Activated T-helper 1 cell treated with anti-CD3 and anti-CD28 coated beads, Interleukin-12 subunit alpha, Interleukin-12 subunit beta, Interleukin-2, Interleukin-4 antibody, amounts not matched to agents 30 ng/mL and 10 ng/mL and 1 ng/mL, durations not matched to agents 14 hours and 24 hours and 36 hours (primary cell): ENCODE measurements at regions not wholly inside any gene's neighbourhood (a gene's known extent, or its start where the extent isn't known, plus 50 kb on each side); places are given as distances from the start of the nearest gene placed in this dataset.

Source experiments
- DNase-seq: peaks from one replicate; pipeline ENCODE4 v3.0.0; 2021; ENCODE audit warnings: low spot score
- H3K27ac Mint-ChIP-seq: one replicate; pipeline ENCODE4 v1.8.0; 2021; ENCODE audit warnings: mild to moderate bottlenecking, mixed read lengths
- H3K27me3 Mint-ChIP-seq: one replicate; pipeline ENCODE4 v1.8.0; 2022; ENCODE audit warnings: mild to moderate bottlenecking, moderate library complexity, mixed read lengths; ENCODE audit not compliant: insufficient read depth
- H3K36me3 Mint-ChIP-seq: one replicate; pipeline ENCODE4 v1.8.0; 2021; ENCODE audit warnings: low read depth, mixed read lengths
- H3K4me1 Mint-ChIP-seq: one replicate; pipeline ENCODE4 v1.8.0; 2021; ENCODE audit warnings: low read depth, mixed read lengths
- H3K4me3 Mint-ChIP-seq: one replicate; pipeline ENCODE4 v1.8.0; 2021; ENCODE audit warnings: mild to moderate bottlenecking, moderate library complexity, mixed read lengths
- H3K9me3 Mint-ChIP-seq: one replicate; pipeline ENCODE4 v1.8.0; 2021; ENCODE audit warnings: mixed read lengths
- intact Hi-C: fragments of 100-400 bp; cut with micrococcal nuclease; formaldehyde crosslinking; loops from one replicate; pipeline ENCODE4 v1.15.1; 2024

DNA sequence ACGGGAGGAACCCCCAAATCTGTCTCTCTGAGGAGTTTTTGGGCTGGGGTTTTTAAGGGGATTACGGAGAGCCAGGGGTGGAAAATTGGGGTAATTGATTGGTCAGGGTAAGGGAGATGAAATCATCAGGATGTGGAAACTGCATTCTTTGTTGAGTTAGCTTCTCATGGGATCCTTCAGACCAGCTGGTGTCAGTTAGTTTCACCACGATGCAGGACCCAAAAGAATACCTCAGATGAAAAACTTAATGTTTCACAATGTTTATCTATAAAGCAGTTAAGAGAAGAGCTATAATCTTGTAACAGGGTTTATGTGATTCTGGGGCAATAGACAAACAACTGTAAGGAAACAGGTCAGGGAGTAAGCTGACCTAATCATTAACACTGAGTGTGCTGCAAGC lies 230.8 kb downstream of the POU4F1 start:
- Mint-ChIP-seq H3K36me3 (no peaks in the 10 kb centered on the region), H3K4me1 (no peaks in the 10 kb centered on the region), H3K4me3 (no peak overlapping the region), H3K9me3 (no peaks in the 10 kb centered on the region), H3K27ac (no peak overlapping the region), H3K27me3 (no peaks in the 10 kb centered on the region)
- intact Hi-C loops, result no loop called here
- no peak for DNase-seq

DNA sequence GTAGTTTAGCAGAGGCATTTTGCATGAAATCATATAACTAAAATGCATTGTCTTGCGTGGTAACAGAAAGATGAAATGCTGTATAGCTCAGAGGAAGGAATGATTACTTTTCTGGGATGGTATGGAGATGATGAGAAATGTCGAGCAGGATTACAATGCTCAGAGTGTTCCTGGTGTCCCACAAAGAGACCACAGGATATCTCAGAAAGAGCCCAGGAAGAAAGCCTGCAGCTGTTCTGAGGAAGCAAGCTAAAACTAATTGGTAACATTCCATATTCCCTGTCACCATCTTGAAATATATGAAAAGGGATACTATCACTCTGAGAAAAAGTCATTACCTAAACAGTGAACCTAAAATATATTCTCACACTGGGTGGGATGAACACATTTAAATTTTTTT lies 233.1 kb downstream of the POU4F1 start:
- Mint-ChIP-seq H3K9me3 (no peaks in the 10 kb centered on the region), H3K36me3 (no peaks in the 10 kb centered on the region), H3K27me3 (no peaks in the 10 kb centered on the region), H3K4me3 (no peak overlapping the region), H3K4me1 (no peaks in the 10 kb centered on the region), H3K27ac (no peak overlapping the region)
- no peak for DNase-seq
- intact Hi-C loops, result no loop called here

DNA sequence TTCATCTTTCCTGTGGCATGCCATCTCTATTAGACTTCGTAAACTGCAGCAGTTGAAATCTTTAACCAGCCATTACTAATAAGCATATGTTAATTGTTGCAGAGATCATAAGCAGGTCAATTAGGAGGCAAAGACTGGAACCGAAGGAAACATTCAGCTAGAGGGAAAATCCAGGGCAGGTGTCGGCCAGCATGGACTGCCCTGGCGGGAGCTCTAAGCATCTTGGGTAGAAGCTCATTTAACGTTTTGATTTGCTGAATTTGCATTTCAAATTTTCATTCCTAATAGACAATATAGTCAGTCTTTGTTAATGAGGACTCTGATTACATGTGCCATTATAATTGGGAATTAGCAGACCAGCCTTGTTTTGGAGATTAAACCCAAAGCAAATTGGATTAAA lies 238.6 kb downstream of the POU4F1 start:
- no peak for DNase-seq
- H3K9me3 Mint-ChIP-seq, result no peaks in the 10 kb centered on the region
- no peaks in the 10 kb centered on the region for H3K36me3 Mint-ChIP-seq
- H3K27ac Mint-ChIP-seq, result no peak overlapping the region
- intact Hi-C loops, result no loop called here
- no peaks in the 10 kb centered on the region for H3K4me1 Mint-ChIP-seq
- H3K27me3 Mint-ChIP-seq, result no peaks in the 10 kb centered on the region
- H3K4me3 Mint-ChIP-seq, result no peak overlapping the region

DNA sequence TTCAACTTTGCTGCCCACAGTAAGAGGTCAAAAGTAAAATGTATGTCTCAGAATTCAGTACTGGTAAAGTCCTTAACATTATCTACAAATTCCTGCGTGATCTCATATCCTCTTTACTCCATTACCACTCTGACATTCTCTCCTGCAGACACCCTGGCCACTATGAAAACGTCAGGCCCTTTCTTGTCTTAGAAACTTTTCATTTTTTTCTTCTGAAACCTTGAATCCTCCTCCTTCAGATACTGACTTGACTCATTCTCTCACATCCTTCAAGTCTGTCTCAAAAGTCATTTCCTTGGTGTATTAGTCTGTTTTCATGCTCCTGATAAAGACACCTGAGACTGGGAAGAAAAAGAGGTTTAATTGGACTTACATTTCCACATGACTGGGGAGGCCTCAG lies 262.3 kb downstream of the POU4F1 start:
- DNase-seq, result no peak
- Mint-ChIP-seq H3K4me1 (no peaks in the 10 kb centered on the region), H3K27ac (no peak overlapping the region), H3K4me3 (no peak overlapping the region), H3K36me3 (no peaks in the 10 kb centered on the region), H3K9me3 (no peaks in the 10 kb centered on the region), H3K27me3 (no peaks in the 10 kb centered on the region)
- intact Hi-C loops, result no loop called here

DNA sequence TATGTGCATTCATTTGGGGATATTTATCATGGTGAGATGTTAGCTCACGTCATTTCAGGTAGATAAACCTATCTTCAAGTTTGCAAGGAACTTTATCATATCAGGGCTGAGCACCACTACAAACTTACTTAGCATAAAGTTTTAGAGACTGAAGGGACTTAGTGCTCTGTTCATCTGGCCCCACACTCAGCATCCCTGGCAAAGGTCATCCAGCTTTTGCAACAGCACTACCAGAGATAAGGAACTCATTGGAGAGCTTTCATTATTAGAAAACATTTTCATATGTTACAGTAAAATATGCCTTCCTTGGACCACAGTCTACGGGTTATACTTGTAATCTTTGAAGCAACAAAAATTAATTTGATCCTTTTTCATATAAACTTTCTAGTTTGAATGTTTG lies 263.4 kb downstream of the POU4F1 start:
- Mint-ChIP-seq H3K4me1 (no peaks in the 10 kb centered on the region), H3K4me3 (no peak overlapping the region), H3K9me3 (no peaks in the 10 kb centered on the region), H3K27me3 (no peaks in the 10 kb centered on the region), H3K27ac (no peak overlapping the region), H3K36me3 (no peaks in the 10 kb centered on the region)
- intact Hi-C loops, result no loop called here
- DNase-seq, result no peak

DNA sequence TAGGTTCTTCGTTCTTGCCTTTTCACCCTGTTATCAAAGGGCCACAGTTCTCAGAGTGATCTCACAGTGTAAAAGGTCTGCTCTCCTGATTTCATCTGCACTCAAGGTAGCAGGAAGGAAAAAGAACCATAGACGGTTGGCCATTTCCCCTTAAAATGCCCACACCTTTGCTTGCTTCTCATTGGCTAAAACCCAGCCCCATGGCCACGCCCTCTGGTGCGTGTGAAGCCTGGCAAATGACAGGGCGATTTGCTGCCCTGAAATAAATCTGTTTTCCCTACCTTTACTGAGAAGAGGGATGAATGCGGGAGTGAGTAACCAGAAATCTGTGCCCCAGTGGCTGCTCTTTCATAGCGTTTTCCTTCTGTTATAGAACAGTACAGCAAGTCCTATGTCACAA lies 269.3 kb downstream of the POU4F1 start:
- no peak for DNase-seq
- Mint-ChIP-seq H3K27me3 (peaks cover 2% of the 10 kb centered on the region), H3K4me1 (no peaks in the 10 kb centered on the region), H3K4me3 (no peak overlapping the region), H3K36me3 (no peaks in the 10 kb centered on the region), H3K27ac (no peak overlapping the region), H3K9me3 (no peaks in the 10 kb centered on the region)
- intact Hi-C loops, result no loop called here

DNA sequence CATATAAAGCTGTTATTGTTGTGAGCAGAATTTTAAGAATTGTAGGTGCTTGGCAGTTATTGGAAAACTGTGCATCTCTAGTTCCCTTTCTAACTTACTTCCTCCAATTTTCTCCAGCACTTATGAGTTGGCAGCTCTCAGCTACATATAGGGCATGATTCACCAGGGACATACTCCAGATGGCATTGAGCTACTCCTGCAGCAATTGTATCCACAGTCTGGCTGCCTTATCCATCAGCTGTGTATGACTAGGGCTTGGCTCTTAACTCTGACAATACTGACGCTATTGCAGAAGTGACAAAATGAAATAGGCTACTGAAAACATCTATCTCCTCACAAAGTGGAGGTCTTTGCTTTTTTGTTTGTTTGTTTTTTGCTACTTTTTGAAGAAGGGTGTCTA lies 276.7 kb downstream of the POU4F1 start:
- H3K9me3 Mint-ChIP-seq, result no peaks in the 10 kb centered on the region
- no peak overlapping the region for H3K27ac Mint-ChIP-seq
- H3K36me3 Mint-ChIP-seq, result no peaks in the 10 kb centered on the region
- H3K4me1 Mint-ChIP-seq, result no peaks in the 10 kb centered on the region
- H3K4me3 Mint-ChIP-seq, result no peak overlapping the region
- no peak for DNase-seq
- H3K27me3 Mint-ChIP-seq, result peaks cover 2% of the 10 kb centered on the region
- intact Hi-C loops, result no loop called here

DNA sequence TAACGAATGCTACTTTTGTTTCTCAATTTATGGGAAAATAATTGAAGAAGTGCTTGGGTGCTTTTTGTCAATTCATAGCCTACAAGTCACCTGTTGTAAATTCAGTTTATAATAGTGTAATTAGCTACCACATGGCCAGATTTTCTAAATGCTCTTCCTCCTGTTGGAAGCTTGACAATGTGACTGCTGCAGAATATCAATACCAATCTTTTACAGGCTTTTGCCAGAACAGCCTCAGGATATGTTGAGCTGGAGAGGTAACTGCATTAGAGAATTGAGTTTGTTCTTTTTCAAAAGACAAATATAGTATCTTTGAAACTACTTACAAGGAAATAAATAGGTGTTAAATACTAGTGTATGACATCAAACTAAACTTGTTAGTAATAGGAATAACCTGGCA lies 277.8 kb downstream of the POU4F1 start:
- intact Hi-C loops, result no loop called here
- no peaks in the 10 kb centered on the region for H3K36me3 Mint-ChIP-seq
- DNase-seq, result no peak
- H3K4me3 Mint-ChIP-seq, result no peak overlapping the region
- no peak overlapping the region for H3K27ac Mint-ChIP-seq
- H3K27me3 Mint-ChIP-seq, result peaks cover 2% of the 10 kb centered on the region
- no peaks in the 10 kb centered on the region for H3K4me1 Mint-ChIP-seq
- H3K9me3 Mint-ChIP-seq, result no peaks in the 10 kb centered on the region

DNA sequence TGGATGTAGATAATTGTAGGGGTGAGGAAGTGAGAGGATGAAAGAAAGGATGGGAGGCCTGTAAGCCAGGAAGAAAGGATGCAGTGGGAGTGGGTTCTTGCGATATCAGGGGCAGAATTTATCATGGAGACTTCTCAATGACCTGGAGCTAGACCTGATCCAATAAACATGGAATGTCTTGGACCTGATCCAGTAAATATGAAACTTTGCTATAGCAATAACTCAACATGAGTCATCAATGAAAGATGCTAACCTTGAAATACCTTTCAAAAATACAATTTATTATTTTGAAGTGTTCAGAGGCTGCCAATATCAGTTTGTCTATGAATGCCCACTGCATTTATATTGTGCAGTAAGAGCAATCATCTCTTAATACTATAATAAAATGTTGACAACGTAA lies 279.5 kb downstream of the POU4F1 start:
- intact Hi-C loops, result no loop called here
- Mint-ChIP-seq H3K4me1 (no peaks in the 10 kb centered on the region), H3K9me3 (no peaks in the 10 kb centered on the region), H3K27ac (no peak overlapping the region), H3K27me3 (no peaks in the 10 kb centered on the region), H3K4me3 (no peak overlapping the region), H3K36me3 (no peaks in the 10 kb centered on the region)
- no peak for DNase-seq

DNA sequence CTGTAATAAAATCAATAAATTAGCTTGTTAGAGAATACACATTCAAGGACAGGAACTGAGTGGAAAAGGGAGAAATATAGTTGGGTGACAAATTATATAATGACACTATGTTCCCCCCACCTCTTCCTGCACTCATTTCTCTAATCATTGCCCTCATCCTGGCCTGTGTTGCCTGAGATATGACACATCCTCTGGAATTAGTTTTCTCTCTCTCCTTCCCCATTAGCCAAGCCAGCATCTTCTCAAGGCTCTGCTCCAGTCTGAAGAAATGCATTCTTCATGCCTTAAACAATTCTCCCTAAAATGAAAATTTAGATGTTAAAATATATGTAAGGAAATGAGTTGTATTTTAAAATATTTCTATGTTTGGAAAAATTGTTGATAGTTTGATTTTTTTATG lies 280.3 kb downstream of the POU4F1 start:
- intact Hi-C loops, result no loop called here
- H3K4me3 Mint-ChIP-seq, result no peak overlapping the region
- DNase-seq, result no peak
- no peaks in the 10 kb centered on the region for H3K4me1 Mint-ChIP-seq
- H3K36me3 Mint-ChIP-seq, result no peaks in the 10 kb centered on the region
- H3K27ac Mint-ChIP-seq, result no peak overlapping the region
- no peaks in the 10 kb centered on the region for H3K9me3 Mint-ChIP-seq
- no peaks in the 10 kb centered on the region for H3K27me3 Mint-ChIP-seq

DNA sequence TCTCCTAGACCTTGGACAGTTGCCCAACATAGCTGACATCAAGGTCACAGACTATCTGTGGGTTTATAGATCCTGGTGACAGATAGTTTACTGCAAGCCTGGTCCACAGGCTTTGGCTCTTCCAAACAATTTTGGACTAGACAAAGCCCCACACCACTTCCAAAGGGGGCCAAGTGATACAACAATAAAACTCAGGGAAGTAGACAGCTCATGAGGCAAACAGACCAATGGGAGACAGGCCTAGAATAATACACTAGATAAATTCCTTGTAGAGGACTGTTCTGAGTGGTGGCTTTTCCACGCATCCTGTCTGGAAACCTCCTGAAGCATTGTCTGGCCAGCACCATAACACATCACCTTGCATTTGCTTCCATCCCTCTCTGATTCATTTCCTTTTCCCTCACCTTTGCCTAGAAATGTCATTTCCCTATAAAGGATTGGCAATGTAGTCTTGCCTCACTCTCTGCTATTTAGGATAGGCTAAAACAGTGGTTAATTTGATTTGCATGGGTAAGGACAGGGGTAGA lies 284.2 kb downstream of the POU4F1 start:
- no peaks in the 10 kb centered on the region for H3K27me3 Mint-ChIP-seq
- no peak for DNase-seq
- H3K36me3 Mint-ChIP-seq, result no peaks in the 10 kb centered on the region
- H3K4me3 Mint-ChIP-seq, result no peak overlapping the region
- no peaks in the 10 kb centered on the region for H3K9me3 Mint-ChIP-seq
- intact Hi-C loops, result no loop called here
- no peak overlapping the region for H3K27ac Mint-ChIP-seq
- H3K4me1 Mint-ChIP-seq, result no peaks in the 10 kb centered on the region

DNA sequence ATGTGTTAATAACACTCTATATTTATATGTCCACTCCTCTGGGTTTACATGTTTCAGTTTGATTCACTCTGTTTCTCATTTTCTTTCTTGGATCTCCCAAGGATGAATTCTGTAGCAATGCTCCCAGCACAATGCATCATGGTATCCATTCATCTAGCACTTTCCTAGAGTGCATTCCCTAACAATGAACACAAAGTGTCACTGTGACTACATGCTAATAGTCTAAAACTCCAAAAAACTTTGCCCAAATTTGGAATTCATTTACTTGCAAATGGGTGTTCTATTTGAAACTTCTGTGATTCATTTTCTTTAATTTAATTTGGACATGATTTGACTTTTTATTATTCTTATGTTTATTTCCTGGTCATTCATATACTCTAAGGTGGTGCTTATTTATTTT lies 286.3 kb downstream of the POU4F1 start:
- DNase-seq, result no peak
- intact Hi-C loops, result no loop called here
- no peaks in the 10 kb centered on the region for H3K36me3 Mint-ChIP-seq
- H3K4me3 Mint-ChIP-seq, result no peak overlapping the region
- no peaks in the 10 kb centered on the region for H3K27me3 Mint-ChIP-seq
- H3K27ac Mint-ChIP-seq, result no peak overlapping the region
- H3K4me1 Mint-ChIP-seq, result no peaks in the 10 kb centered on the region
- H3K9me3 Mint-ChIP-seq, result no peaks in the 10 kb centered on the region

DNA sequence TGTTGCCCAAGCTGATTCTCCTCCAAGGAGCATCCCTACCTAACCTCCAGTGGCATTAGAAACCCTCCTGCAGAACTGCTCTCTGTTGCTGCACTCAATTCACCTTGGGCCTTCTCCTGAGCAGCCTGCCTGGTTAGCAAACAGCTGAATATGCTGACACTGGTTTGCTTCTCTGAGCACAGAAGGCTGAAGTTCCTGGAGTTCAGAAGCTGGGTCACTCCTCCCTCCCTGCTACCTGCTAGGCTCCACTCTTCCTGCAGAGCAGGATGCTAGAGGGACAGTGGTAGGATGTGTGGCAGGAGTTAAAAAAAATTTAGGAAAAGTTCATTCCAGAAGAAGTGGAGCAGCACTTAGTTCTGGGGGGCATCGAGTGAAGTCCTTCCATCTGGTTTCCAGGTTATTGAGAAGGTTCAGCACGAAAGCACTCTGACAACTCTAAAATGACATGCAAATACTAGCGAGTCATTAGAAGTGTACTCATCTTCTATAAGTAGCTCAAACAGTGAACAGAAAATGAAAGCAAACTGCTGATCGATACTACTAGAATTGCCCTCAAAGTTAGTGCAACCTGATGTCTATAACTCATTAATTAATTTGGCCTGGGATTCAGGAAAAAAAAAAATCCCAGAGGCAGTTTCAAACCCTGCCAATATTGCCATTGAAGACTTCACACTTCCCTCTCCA lies 293.7 kb downstream of the POU4F1 start:
- intact Hi-C loops, result no loop called here
- no peaks in the 10 kb centered on the region for H3K4me1 Mint-ChIP-seq
- no peaks in the 10 kb centered on the region for H3K9me3 Mint-ChIP-seq
- no peak for DNase-seq
- no peak overlapping the region for H3K27ac Mint-ChIP-seq
- no peak overlapping the region for H3K4me3 Mint-ChIP-seq
- H3K36me3 Mint-ChIP-seq, result no peaks in the 10 kb centered on the region
- no peaks in the 10 kb centered on the region for H3K27me3 Mint-ChIP-seq
